Uterus (tissue), 2 donors: ENCODE measurements at regions not wholly inside any gene's neighbourhood (a gene's known extent, or its start where the extent isn't known, plus 50 kb on each side); places are given as distances from the start of the nearest gene placed in this dataset.

ENCODE experiments used
- POLR2A ChIP-seq, 2 donors: fragments of 450-650 bp; IDR thresholded peaks; one replicate each; pipeline ENCODE4 v1.6.1; 2016; ENCODE audit warnings: antibody characterized with exemption in 2 of 2, mild to moderate bottlenecking in 1 of 2, moderate library complexity in 1 of 2
- TF ChIP-seq, protein P1 (sequence below), 4 experiments: fragments of 200-600 bp in 2 of 4; fragments of 450-650 bp in 2 of 4; sonication (generic) in 2 of 4; IDR thresholded peaks; one replicate each; pipeline ENCODE4 v1.5.1; 2016 to 2019; ENCODE audit warnings: antibody characterized with exemption in 4 of 4, mild to moderate bottlenecking in 2 of 4, moderate library complexity in 1 of 4

DNA sequence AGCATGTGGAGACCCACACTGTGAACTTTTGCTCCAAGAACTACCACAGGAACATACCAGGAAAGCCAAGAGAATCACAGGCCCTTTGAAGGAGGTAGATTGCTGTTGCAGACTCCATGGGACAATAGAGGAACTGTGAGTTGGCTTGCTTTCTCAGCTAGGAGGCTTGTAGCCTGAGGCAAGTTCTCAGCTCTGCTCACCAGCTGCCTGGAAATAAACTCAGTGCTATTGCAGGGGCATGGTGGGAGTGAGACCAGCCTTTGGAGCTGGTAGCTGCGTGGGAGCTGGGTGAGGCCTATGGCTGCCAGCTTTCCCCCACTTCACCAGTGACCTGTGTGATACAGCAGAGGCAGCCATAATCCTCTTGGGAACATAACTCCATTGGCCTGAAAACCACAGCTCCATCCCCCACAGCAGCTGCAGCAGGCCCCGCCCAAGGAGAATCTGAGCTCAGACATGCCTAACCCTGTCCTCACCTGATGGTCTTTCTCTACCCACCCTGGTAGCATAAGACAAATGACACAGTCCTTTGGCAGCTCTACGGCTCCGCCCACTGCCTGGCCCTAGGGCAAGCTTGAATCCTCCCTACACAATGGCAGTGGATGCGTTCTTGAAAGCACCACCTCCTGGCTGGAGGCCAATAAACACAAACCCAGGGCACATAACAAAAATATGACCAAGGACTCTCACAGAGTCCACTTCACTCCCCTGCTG is 389.5 kb downstream of the KIF4B start:
- TF ChIP-seq, protein P1, sequence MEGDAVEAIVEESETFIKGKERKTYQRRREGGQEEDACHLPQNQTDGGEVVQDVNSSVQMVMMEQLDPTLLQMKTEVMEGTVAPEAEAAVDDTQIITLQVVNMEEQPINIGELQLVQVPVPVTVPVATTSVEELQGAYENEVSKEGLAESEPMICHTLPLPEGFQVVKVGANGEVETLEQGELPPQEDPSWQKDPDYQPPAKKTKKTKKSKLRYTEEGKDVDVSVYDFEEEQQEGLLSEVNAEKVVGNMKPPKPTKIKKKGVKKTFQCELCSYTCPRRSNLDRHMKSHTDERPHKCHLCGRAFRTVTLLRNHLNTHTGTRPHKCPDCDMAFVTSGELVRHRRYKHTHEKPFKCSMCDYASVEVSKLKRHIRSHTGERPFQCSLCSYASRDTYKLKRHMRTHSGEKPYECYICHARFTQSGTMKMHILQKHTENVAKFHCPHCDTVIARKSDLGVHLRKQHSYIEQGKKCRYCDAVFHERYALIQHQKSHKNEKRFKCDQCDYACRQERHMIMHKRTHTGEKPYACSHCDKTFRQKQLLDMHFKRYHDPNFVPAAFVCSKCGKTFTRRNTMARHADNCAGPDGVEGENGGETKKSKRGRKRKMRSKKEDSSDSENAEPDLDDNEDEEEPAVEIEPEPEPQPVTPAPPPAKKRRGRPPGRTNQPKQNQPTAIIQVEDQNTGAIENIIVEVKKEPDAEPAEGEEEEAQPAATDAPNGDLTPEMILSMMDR (IDR thresholded peaks at IDR 0.05) = no peak
- no peak for TF ChIP-seq POLR2A (IDR thresholded peaks at IDR 0.05)
